Prostate gland (tissue), 2 donors: ENCODE measurements at regions not wholly inside any gene's neighbourhood (a gene's known extent, or its start where the extent isn't known, plus 50 kb on each side); places are given as distances from the start of the nearest gene placed in this dataset.

Experiments used
- DNase-seq: peaks from one replicate; pipeline ENCODE4 v3.0.0-alpha.2; 2019; ENCODE audit warnings: low spot score
- H3K27ac ChIP-seq, 2 donors: fragments of 200-600 bp; sonication (generic); 2 replicates each; pipeline ENCODE4 v1.5.1; 2017 to 2019
- H3K27me3 ChIP-seq: fragments of 200-600 bp; sonication (generic); replicated peaks from 2 replicates; pipeline ENCODE4 v1.5.1; 2019; ENCODE audit not compliant: insufficient read depth
- H3K36me3 ChIP-seq, 2 donors: fragments of 200-600 bp; sonication (generic); 1 replicate in 1 of 2; 2 replicates in 1 of 2; pipeline versions ENCODE4 v1.5.1 to v1.8.1; 2017 to 2019
- H3K4me1 ChIP-seq: fragments of 200-600 bp; sonication (generic); replicated peaks from 2 replicates; pipeline ENCODE4 v1.5.1; 2019
- H3K4me3 ChIP-seq, 2 donors: fragments of 200-600 bp; sonication (generic); 2 replicates each; pipeline ENCODE4 v1.5.1; 2017 to 2019
- H3K9me3 ChIP-seq: fragments of 200-600 bp; sonication (generic); 2 replicates; pipeline ENCODE4 v1.5.1; 2017
- CTCF ChIP-seq, 4 experiments: fragments of 200-600 bp in 2 of 4; fragments of 450-650 bp in 2 of 4; sonication (generic) in 2 of 4; IDR thresholded peaks; 1 replicate in 3 of 4; 2 replicates in 1 of 4; pipeline ENCODE4 v1.5.1; 2016 to 2019; ENCODE audit warnings: antibody characterized with exemption in 4 of 4, mild to moderate bottlenecking in 2 of 4, moderate library complexity in 2 of 4
- POLR2A ChIP-seq: fragments of 450-650 bp; IDR thresholded peaks from one replicate; pipeline ENCODE4 v1.6.1; 2016; ENCODE audit warnings: antibody characterized with exemption, mild to moderate bottlenecking
- POLR2AphosphoS5 ChIP-seq: sonication (generic); formaldehyde crosslinking; IDR thresholded peaks from one replicate; pipeline ENCODE4 v1.6.1; 2017; ENCODE audit warnings: antibody characterized with exemption
- WGBS: methylation state at CpG from one replicate; pipeline ENCODE4 v1.1.5; 2018; 5-methylcytosine and 5-hydroxymethylcytosine counted together
- intact Hi-C: fragments of 100-400 bp; cut with DNase I; formaldehyde crosslinking; loops from one replicate; pipeline ENCODE4 v1.14.2; 2022

GRCh38 chr1:83593073-83593472 lies 405.9 kb downstream of the TTLL7 start:
- Histone ChIP-seq H3K4me3 (no peak overlapping the region), H3K27ac (no peak overlapping the region), H3K27me3 (no peaks in the 10 kb centered on the region), H3K9me3 (no peaks in the 10 kb centered on the region), H3K36me3 (no peaks in the 10 kb centered on the region), H3K4me1 (no peaks in the 10 kb centered on the region)
- intact Hi-C loops: no loop called here
- no peak for DNase-seq
- 54% methylated on average over 1 of the region's 1 CpG for WGBS
- no peak for TF ChIP-seq POLR2A
- no peak for TF ChIP-seq POLR2AphosphoS5
- TF ChIP-seq CTCF (IDR thresholded peaks at IDR 0.05): no peak

DNA sequence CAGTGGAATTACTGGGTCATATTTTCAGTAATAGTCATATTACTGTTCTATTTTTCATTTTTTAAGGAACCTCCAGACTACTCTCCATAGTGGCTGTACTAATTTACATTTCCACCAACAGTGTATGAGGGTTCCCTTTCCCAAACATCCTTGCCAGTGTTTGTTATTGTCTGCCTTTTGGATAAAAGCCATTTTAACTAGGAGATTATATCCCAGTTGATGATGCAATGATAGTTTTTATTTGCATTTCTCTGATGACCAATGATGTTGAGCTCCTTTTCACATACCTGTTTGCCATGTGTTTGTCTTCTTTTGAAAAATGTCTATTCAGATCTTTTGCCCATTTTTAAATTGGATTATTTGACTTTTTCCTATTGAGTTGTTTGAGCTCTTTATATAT lies 410.8 kb downstream of the TTLL7 start:
- Histone ChIP-seq H3K27me3 (no peaks in the 10 kb centered on the region), H3K27ac (no peak overlapping the region), H3K4me3 (no peak overlapping the region), H3K9me3 (no peaks in the 10 kb centered on the region), H3K36me3 (no peaks in the 10 kb centered on the region), H3K4me1 (no peaks in the 10 kb centered on the region)
- TF ChIP-seq POLR2AphosphoS5 (no peak), POLR2A (no peak), CTCF (IDR thresholded peaks at IDR 0.05) (no peak)
- intact Hi-C loops: no loop called here
- DNase-seq: no peak

DNA sequence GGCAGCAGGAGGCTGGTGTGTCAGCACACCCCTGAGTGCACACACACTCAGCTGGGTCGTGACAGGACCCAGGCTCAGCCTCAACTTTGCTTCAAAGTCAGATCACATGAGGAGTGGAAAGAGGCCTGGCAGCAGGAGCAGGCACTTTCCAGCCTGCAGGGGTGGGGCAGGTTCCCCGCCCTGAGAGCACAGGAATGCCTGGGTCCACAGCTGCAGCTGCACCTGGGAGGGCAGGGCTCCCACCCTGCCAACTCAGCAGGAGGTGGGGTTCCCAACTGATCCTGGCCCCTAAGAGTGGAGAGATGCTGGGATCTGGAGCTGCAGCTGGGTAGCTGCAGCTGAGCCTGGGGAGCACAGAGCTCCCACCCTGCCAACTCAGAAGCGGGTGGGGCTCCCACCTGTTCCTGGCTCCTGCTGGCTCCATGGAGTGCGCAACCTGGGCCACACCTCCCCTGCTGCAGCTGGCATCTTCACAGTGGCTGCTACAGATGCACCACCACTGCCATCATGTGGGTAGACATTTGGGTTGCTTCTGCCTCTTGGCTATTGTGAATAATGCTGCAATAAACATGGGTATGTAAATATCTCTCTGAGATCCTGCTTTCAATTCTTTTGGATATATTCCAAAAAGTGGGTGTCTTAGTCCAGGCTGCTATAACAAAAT lies 415.4 kb downstream of the TTLL7 start:
- DNase-seq: no peak
- Histone ChIP-seq H3K36me3 (no peaks in the 10 kb centered on the region), H3K27ac (no peak overlapping the region), H3K27me3 (no peaks in the 10 kb centered on the region), H3K4me1 (no peaks in the 10 kb centered on the region), H3K4me3 (no peak overlapping the region), H3K9me3 (no peaks in the 10 kb centered on the region)
- TF ChIP-seq CTCF (IDR thresholded peaks at IDR 0.05): no peak
- TF ChIP-seq POLR2AphosphoS5: no peak
- no peak for TF ChIP-seq POLR2A
- intact Hi-C loops: no loop called here
- 72% methylated on average over 4 of the region's 4 CpGs for WGBS

DNA sequence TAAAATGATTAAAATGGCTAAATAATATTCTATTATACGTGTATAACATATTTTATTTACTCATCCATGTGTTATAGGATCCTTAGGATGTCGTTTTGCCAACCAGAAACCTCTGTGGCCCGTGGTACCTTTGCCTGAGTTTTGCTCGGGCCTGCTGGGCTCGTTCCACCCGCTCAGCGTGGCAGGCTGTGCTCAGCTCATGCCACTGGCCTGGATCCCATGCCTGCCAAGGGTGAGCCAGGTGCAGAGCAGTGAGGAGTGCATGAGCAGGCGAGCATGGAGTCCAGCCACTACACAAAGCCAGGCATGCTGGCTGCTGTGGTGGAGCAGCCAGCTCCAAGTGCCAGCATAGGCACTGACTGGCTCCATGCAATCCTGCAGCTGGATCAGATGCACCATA lies 417.2 kb downstream of the TTLL7 start:
- TF ChIP-seq POLR2AphosphoS5 (no peak), POLR2A (no peak), CTCF (IDR thresholded peaks at IDR 0.05) (no peak)
- Histone ChIP-seq H3K27me3 (no peaks in the 10 kb centered on the region), H3K4me1 (no peaks in the 10 kb centered on the region), H3K9me3 (no peaks in the 10 kb centered on the region), H3K36me3 (no peaks in the 10 kb centered on the region), H3K27ac (no peak overlapping the region), H3K4me3 (no peak overlapping the region)
- WGBS: 96% methylated on average over 8 of the region's 8 CpGs
- intact Hi-C loops: no loop called here
- DNase-seq: no peak

GRCh38 chr1:83574791-83575190 lies 424.1 kb downstream of the TTLL7 start:
- 85% methylated on average over 2 of the region's 2 CpGs for WGBS
- TF ChIP-seq POLR2A (no peak), CTCF (IDR thresholded peaks at IDR 0.05) (no peak), POLR2AphosphoS5 (no peak)
- Histone ChIP-seq H3K4me1 (no peaks in the 10 kb centered on the region), H3K4me3 (no peak overlapping the region), H3K9me3 (no peaks in the 10 kb centered on the region), H3K27ac (no peak overlapping the region), H3K36me3 (no peaks in the 10 kb centered on the region), H3K27me3 (no peaks in the 10 kb centered on the region)
- intact Hi-C loops: no loop called here
- DNase-seq: no peak
